ENCODE measurements at regions not wholly inside any gene's neighbourhood (a gene's known extent, or its start where the extent isn't known, plus 50 kb on each side); places are given as distances from the start of the nearest gene placed in this dataset.

DNA sequence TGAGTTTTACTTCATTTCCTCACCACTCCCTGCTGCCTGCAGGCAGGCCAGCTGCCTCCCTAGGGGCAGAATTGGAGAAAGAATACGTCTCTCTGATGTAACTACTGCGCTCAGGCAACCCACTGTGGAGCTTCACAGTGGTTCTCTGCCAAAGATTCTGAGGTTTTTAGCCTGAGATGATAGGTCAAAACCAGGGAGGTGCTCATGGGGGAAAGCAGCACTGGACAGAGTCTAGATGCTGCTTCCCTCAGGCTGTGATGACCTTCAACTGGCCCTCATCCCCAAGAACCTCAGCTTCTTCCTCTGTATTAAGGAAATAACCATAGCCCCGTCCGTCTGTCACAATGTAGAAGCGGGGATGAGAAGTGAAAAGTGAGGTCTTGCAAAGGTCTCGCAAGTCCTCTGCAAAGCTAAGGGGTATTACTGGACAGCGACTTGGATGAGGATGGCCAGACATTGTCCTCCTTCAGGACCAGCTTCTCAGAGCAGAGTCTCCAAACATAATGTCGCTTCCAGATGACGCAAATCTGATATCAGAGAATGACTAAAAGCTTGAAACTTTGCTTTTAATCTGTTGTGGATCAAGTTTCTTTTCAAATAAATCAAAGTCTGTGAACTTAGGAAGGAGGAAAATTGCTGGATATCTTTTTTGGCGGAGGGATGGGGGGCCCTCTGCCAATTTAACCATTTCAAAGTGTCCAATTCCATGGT, 65.9 kb upstream of the ATP5PO start:
- no peak for TF ChIP-seq EZH2phosphoT487 (IDR thresholded peaks at IDR 0.05; ENCODE audit: insufficient read depth, low read depth)
- TF ChIP-seq EZH2 (IDR thresholded peaks at IDR 0.05; ENCODE audit: insufficient read depth, poor library complexity, severe bottlenecking), result no peak

DNA sequence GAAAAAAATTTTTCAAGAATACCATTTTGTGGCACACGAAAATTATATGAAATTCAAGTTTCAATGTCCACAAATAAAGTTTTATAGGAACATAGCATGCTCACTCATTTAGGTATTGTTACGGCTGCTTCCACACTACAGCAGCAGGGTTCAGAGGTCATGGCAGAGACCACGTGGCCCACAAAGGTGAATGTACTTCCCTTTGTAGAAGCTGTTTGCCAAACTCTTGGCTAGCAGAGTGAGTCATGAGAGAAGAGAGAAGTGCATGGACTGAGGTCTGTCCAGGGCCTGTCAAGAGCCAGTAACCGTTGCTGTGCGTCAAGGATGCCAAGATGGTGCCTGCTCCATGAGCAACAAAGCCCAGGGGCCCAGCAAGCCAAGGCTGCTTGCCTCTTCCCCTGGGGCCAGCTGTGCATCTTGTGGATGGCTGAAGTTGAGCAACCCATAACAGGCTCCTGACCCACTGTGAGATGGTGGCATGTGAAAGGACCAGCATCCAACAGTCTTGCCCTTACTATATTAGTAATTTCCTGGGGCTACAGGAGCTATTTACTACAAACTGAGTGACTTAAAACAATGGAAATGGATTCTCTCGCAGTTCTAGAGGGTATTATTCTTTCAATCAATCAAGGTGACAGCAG, 64.8 kb upstream of the ATP5PO start:
- in situ Hi-C loops (cut with MboI), result no loop called here
- no peak overlapping the region for H3K9ac ChIP-seq
- no peak for TF ChIP-seq EZH2phosphoT487 (IDR thresholded peaks at IDR 0.05; ENCODE audit: insufficient read depth, low read depth)
- peaks cover 20% of the 10 kb centered on the region for H3K4me1 ChIP-seq (ENCODE audit: insufficient read depth)
- no peaks in the 10 kb centered on the region for H3K79me2 ChIP-seq (ENCODE audit: insufficient read depth)
- H3K9me2 ChIP-seq (ENCODE audit: insufficient read depth), result no peaks in the 10 kb centered on the region
- H3K36me3 ChIP-seq (ENCODE audit: low read depth), result no peaks in the 10 kb centered on the region
- no peak overlapping the region for H3K27ac ChIP-seq
- peaks cover 24% of the 10 kb centered on the region for H3F3A ChIP-seq (ENCODE audit: insufficient read depth)
- H3K4me3 ChIP-seq, result no peak overlapping the region
- H3K9me3 ChIP-seq (ENCODE audit: low read depth), result no peaks in the 10 kb centered on the region
- DNase-seq, result no peak
- no peak overlapping the region for H3K4me2 ChIP-seq (ENCODE audit: unreplicated experiment)
- H3K27me3 ChIP-seq (replicated peaks; ENCODE audit: insufficient read depth), result no peaks in the 10 kb centered on the region
- no peaks in the 10 kb centered on the region for H4K20me1 ChIP-seq (ENCODE audit: insufficient read depth)
- H2AFZ ChIP-seq, result no peak overlapping the region
- 86 to 91% methylated on average over 6 of the region's 6 CpGs for WGBS, 2 experiments (ENCODE audit: low coverage in 1 of 2, low lambda C conversion rate in 2 of 2, missing lambda C conversion rate in 2 of 2)

More for the DNA sequence above, 65.9 kb upstream of the ATP5PO start:
- no peaks in the 10 kb centered on the region for H4K20me1 ChIP-seq (ENCODE audit: insufficient read depth)
- no peaks in the 10 kb centered on the region for H3K36me3 ChIP-seq (ENCODE audit: low read depth)
- no peak overlapping the region for H3K9ac ChIP-seq
- no peak overlapping the region for H2AFZ ChIP-seq
- H3K4me3 ChIP-seq, result no peak overlapping the region
- peaks cover 13% of the 10 kb centered on the region for H3F3A ChIP-seq (ENCODE audit: insufficient read depth)
- H3K27ac ChIP-seq, result no peak overlapping the region
- peaks cover 9% of the 10 kb centered on the region for H3K4me1 ChIP-seq (ENCODE audit: insufficient read depth)
- H3K9me3 ChIP-seq (ENCODE audit: low read depth), result no peaks in the 10 kb centered on the region
- H3K27me3 ChIP-seq (replicated peaks; ENCODE audit: insufficient read depth), result no peaks in the 10 kb centered on the region
- H3K79me2 ChIP-seq (ENCODE audit: insufficient read depth), result no peaks in the 10 kb centered on the region
- no peak for DNase-seq
- WGBS, 2 experiments (ENCODE audit: low coverage in 1 of 2, low lambda C conversion rate in 2 of 2, missing lambda C conversion rate in 2 of 2), result 92% methylated on average over 10 of the region's 10 CpGs
- in situ Hi-C loops (cut with MboI), result no loop called here
- H3K9me2 ChIP-seq (ENCODE audit: insufficient read depth), result no peaks in the 10 kb centered on the region
- H3K4me2 ChIP-seq (ENCODE audit: unreplicated experiment), result no peak overlapping the region

DNA sequence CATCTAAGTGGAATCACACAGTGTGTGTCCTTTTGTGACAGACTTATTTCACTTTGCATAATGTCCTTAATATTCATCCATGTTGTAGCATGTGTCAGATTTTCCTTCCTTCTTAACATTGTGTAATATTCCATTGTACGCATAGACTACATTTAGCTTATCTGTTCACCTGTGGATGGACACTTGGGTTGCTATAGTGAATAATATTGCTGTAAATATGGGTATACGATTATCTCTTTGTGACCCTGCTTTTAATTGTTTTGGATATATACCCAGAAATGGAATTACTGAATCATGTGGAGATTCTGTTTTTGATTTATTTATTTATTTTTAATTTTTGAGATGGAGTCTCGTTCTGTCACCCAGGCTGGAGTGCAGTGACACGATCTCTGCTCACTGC, 63.0 kb upstream of the ATP5PO start:
- peaks cover 29% of the 10 kb centered on the region for H3F3A ChIP-seq (ENCODE audit: insufficient read depth)
- no peaks in the 10 kb centered on the region for H3K27me3 ChIP-seq (replicated peaks; ENCODE audit: insufficient read depth)
- no peaks in the 10 kb centered on the region for H3K79me2 ChIP-seq (ENCODE audit: insufficient read depth)
- no peak overlapping the region for H3K4me2 ChIP-seq (ENCODE audit: unreplicated experiment)
- no peaks in the 10 kb centered on the region for H3K9me2 ChIP-seq (ENCODE audit: insufficient read depth)
- in situ Hi-C loops (cut with MboI), result no loop called here
- no peaks in the 10 kb centered on the region for H4K20me1 ChIP-seq (ENCODE audit: insufficient read depth)
- H2AFZ ChIP-seq, result no peak overlapping the region
- H3K9ac ChIP-seq, result no peak overlapping the region
- H3K27ac ChIP-seq, result no peak overlapping the region
- no peaks in the 10 kb centered on the region for H3K36me3 ChIP-seq (ENCODE audit: low read depth)
- H3K4me3 ChIP-seq, result no peak overlapping the region
- WGBS, 2 experiments (ENCODE audit: low coverage in 1 of 2, low lambda C conversion rate in 2 of 2, missing lambda C conversion rate in 2 of 2), result 97 to 99% methylated on average over 4 of the region's 4 CpGs
- H3K4me1 ChIP-seq (ENCODE audit: insufficient read depth), result peaks cover 25% of the 10 kb centered on the region
- no peaks in the 10 kb centered on the region for H3K9me3 ChIP-seq (ENCODE audit: low read depth)
- TF ChIP-seq EZH2phosphoT487 (IDR thresholded peaks at IDR 0.05; ENCODE audit: insufficient read depth, low read depth), result no peak
- DNase-seq, result no peak

- Histone ChIP-seq H3K4me1 (ENCODE audit: insufficient read depth) (peaks cover 25% of the 10 kb centered on the region), H3K9ac (no peak overlapping the region), H3K4me3 (no peak overlapping the region), H3F3A (ENCODE audit: insufficient read depth) (peaks cover 29% of the 10 kb centered on the region), H3K9me2 (ENCODE audit: insufficient read depth) (no peaks in the 10 kb centered on the region), H3K36me3 (ENCODE audit: low read depth) (no peaks in the 10 kb centered on the region), H2AFZ (no peak overlapping the region), H3K79me2 (ENCODE audit: insufficient read depth) (no peaks in the 10 kb centered on the region), H4K20me1 (ENCODE audit: insufficient read depth) (no peaks in the 10 kb centered on the region), H3K27ac (no peak overlapping the region), H3K4me2 (ENCODE audit: unreplicated experiment) (no peak overlapping the region), H3K9me3 (ENCODE audit: low read depth) (no peaks in the 10 kb centered on the region), H3K27me3 (replicated peaks; ENCODE audit: insufficient read depth) (no peaks in the 10 kb centered on the region)
- in situ Hi-C loops (cut with MboI), result no loop called here
- DNase-seq, result no peak
- TF ChIP-seq EZH2 (IDR thresholded peaks at IDR 0.05; ENCODE audit: insufficient read depth, poor library complexity, severe bottlenecking) (no peak), EZH2phosphoT487 (IDR thresholded peaks at IDR 0.05; ENCODE audit: insufficient read depth, low read depth) (no peak)
- 95 to 97% methylated on average over 11 to 12 of the region's 12 CpGs for WGBS, 2 experiments (ENCODE audit: low coverage in 1 of 2, low lambda C conversion rate in 2 of 2, missing lambda C conversion rate in 2 of 2)
These were observed 62.2 kb upstream of the ATP5PO start for GRCh38 chr21:33977721-33978369.

Data from GM23248 (cell line).